Mucosa of gallbladder (tissue), 1 donor: ENCODE measurements at regions not wholly inside any gene's neighbourhood (a gene's known extent, or its start where the extent isn't known, plus 50 kb on each side); places are given as distances from the start of the nearest gene placed in this dataset.

Experiments
- DNase-seq: peaks from one replicate; pipeline ENCODE4 v3.0.0-alpha.2; 2020; ENCODE audit warnings: low spot score
- donor health status: DM: no; HTN: no; CAD: no.

GRCh38 chr3:73759297-73759711 is 134.6 kb upstream of the PDZRN3 start:
- no peak for DNase-seq

GRCh38 chr3:73757536-73757935 is 132.8 kb upstream of the PDZRN3 start:
- DNase-seq, result no peak

- no peak for DNase-seq
Observed at GRCh38 chr3:73753985-73754384, 129.2 kb upstream of the PDZRN3 start.

- no peak for DNase-seq
Observed at GRCh38 chr3:73752338-73752737, 127.6 kb upstream of the PDZRN3 start.

- no peak for DNase-seq
Observed at GRCh38 chr3:73746623-73747022, 121.9 kb upstream of the PDZRN3 start.

- no peak for DNase-seq
Observed at GRCh38 chr3:73745526-73746191, 120.9 kb upstream of the PDZRN3 start.

- DNase-seq, result no peak
Observed at GRCh38 chr3:73743551-73743950, 118.8 kb upstream of the PDZRN3 start.

GRCh38 chr3:73739791-73740453 is 115.2 kb upstream of the PDZRN3 start:
- no peak for DNase-seq

- DNase-seq, result no peak
Observed at GRCh38 chr3:73738711-73739110, 114.0 kb upstream of the PDZRN3 start.

GRCh38 chr3:73734211-73735089 is 109.7 kb upstream of the PDZRN3 start:
- no peak for DNase-seq

- DNase-seq, result no peak
Observed at GRCh38 chr3:73733746-73734145, 109.0 kb upstream of the PDZRN3 start.

GRCh38 chr3:73729969-73730440 is 105.3 kb upstream of the PDZRN3 start:
- DNase-seq, result peak; percentile 12

GRCh38 chr3:73727854-73728253 is 103.1 kb upstream of the PDZRN3 start:
- DNase-seq, result no peak

- DNase-seq, result peak; percentile 16
Observed at GRCh38 chr3:73727117-73727821, 102.5 kb upstream of the PDZRN3 start.

GRCh38 chr3:73723596-73723995 is 98.9 kb upstream of the PDZRN3 start:
- DNase-seq, result no peak

GRCh38 chr3:73719861-73720260 is 95.1 kb upstream of the PDZRN3 start:
- DNase-seq, result no peak

- DNase-seq, result no peak
Observed at GRCh38 chr3:73719413-73719851, 94.7 kb upstream of the PDZRN3 start.

- DNase-seq, result no peak
Observed at GRCh38 chr3:73718326-73719110, 93.8 kb upstream of the PDZRN3 start.

- DNase-seq, result no peak
Observed at GRCh38 chr3:73716418-73716817, 91.7 kb upstream of the PDZRN3 start.

GRCh38 chr3:73710340-73710739 is 85.6 kb upstream of the PDZRN3 start:
- no peak for DNase-seq

GRCh38 chr3:73709712-73710111 is 85.0 kb upstream of the PDZRN3 start:
- no peak for DNase-seq
